ENCODE measurements at regions not wholly inside any gene's neighbourhood (a gene's known extent, or its start where the extent isn't known, plus 50 kb on each side); places are given as distances from the start of the nearest gene placed in this dataset.

GRCh38 chr2:6641956-6642355, 223.8 kb downstream of the CMPK2 start:
- DNase-seq = no peak

GRCh38 chr2:6644261-6644660, 221.4 kb downstream of the CMPK2 start:
- no peak for DNase-seq

GRCh38 chr2:6645004-6645403, 220.7 kb downstream of the CMPK2 start:
- DNase-seq = no peak

- no peak for DNase-seq
Measured at GRCh38 chr2:6645672-6646071, 220.0 kb downstream of the CMPK2 start.

GRCh38 chr2:6647046-6647445, 218.7 kb downstream of the CMPK2 start:
- DNase-seq = no peak

GRCh38 chr2:6648596-6649247, 217.0 kb downstream of the CMPK2 start:
- no peak for DNase-seq

GRCh38 chr2:6650311-6650710, 215.4 kb downstream of the CMPK2 start:
- DNase-seq = no peak

GRCh38 chr2:6652251-6652650, 213.5 kb downstream of the CMPK2 start:
- no peak for DNase-seq

- no peak for DNase-seq
Measured at GRCh38 chr2:6653281-6653750, 212.4 kb downstream of the CMPK2 start.

- no peak for DNase-seq
Measured at GRCh38 chr2:6654279-6654678, 211.4 kb downstream of the CMPK2 start.

GRCh38 chr2:6656633-6657032, 209.1 kb downstream of the CMPK2 start:
- no peak for DNase-seq

GRCh38 chr2:6657136-6657535, 208.6 kb downstream of the CMPK2 start:
- DNase-seq = no peak

- no peak for DNase-seq
Measured at GRCh38 chr2:6657855-6658254, 207.9 kb downstream of the CMPK2 start.

GRCh38 chr2:6664332-6665061, 201.2 kb downstream of the CMPK2 start:
- DNase-seq = no peak

GRCh38 chr2:6665093-6666045, 200.3 kb downstream of the CMPK2 start:
- DNase-seq = no peak

- DNase-seq = no peak
Measured at GRCh38 chr2:6667326-6667725, 198.4 kb downstream of the CMPK2 start.

GRCh38 chr2:6671913-6672312, 193.8 kb downstream of the CMPK2 start:
- no peak for DNase-seq

GRCh38 chr2:6674381-6674780, 191.3 kb downstream of the CMPK2 start:
- DNase-seq = no peak

- DNase-seq = no peak
Measured at GRCh38 chr2:6675791-6676190, 189.9 kb downstream of the CMPK2 start.

- DNase-seq = no peak
Measured at GRCh38 chr2:6676241-6676640, 189.5 kb downstream of the CMPK2 start.

- no peak for DNase-seq
Measured at GRCh38 chr2:6676776-6677175, 188.9 kb downstream of the CMPK2 start.

GRCh38 chr2:6679471-6679870, 186.2 kb downstream of the CMPK2 start:
- no peak for DNase-seq

- DNase-seq = no peak
Measured at GRCh38 chr2:6683516-6683915, 182.2 kb downstream of the CMPK2 start.
